Endodermal cell (in vitro differentiated cells): ENCODE measurements at regions not wholly inside any gene's neighbourhood (a gene's known extent, or its start where the extent isn't known, plus 50 kb on each side); places are given as distances from the start of the nearest gene placed in this dataset.

Source experiments
- DNase-seq: peaks from one replicate; pipeline ENCODE4 v3.0.0-alpha.2; 2017
- H3K27ac ChIP-seq: 2 replicates; pipeline ENCODE4 v1.5.1; 2013; ENCODE audit warnings: mild to moderate bottlenecking, low read depth, low read length, moderate library complexity
- H3K27me3 ChIP-seq: 2 replicates; pipeline ENCODE4 v1.6.1; 2013; ENCODE audit warnings: mild to moderate bottlenecking, low read length, moderate library complexity; ENCODE audit not compliant: insufficient read depth, control insufficient read depth, poor library complexity, severe bottlenecking
- H3K36me3 ChIP-seq: 2 replicates; pipeline ENCODE4 v1.7.0; 2013; ENCODE audit warnings: mild to moderate bottlenecking, low read length, moderate library complexity; ENCODE audit not compliant: control insufficient read depth, insufficient read depth
- H3K4me1 ChIP-seq: one replicate; pipeline ENCODE4 v1.7.0; 2013; ENCODE audit warnings: low read length; ENCODE audit not compliant: control insufficient read depth, insufficient read depth
- H3K4me3 ChIP-seq: 2 replicates; pipeline ENCODE4 v1.5.1; 2013; ENCODE audit warnings: mild to moderate bottlenecking, low read length, moderate library complexity
- H3K9ac ChIP-seq: 2 replicates; pipeline ENCODE4 v1.6.1; 2013; ENCODE audit warnings: mild to moderate bottlenecking, low read length, moderate library complexity; ENCODE audit not compliant: poor library complexity, severe bottlenecking; ENCODE audit errors: extremely low read depth
- H3K9me3 ChIP-seq: 2 replicates; pipeline ENCODE4 v1.6.1; 2013; ENCODE audit warnings: mild to moderate bottlenecking, low read length, moderate library complexity; ENCODE audit not compliant: control insufficient read depth
- H3K27ac Mint-ChIP-seq: 2 replicates; pipeline ENCODE4 v1.8.0; 2020; ENCODE audit warnings: mixed read lengths
- H3K27me3 Mint-ChIP-seq: 2 replicates; pipeline ENCODE4 v1.8.0; 2021; ENCODE audit warnings: mild to moderate bottlenecking, mixed read lengths; ENCODE audit not compliant: insufficient read depth
- H3K36me3 Mint-ChIP-seq: 2 replicates; pipeline ENCODE4 v1.8.0; 2020; ENCODE audit warnings: low read depth, mixed read lengths
- H3K4me1 Mint-ChIP-seq: 2 replicates; pipeline ENCODE4 v1.8.0; 2020; ENCODE audit warnings: mixed read lengths
- H3K4me3 Mint-ChIP-seq: 2 replicates; pipeline ENCODE4 v1.8.0; 2020; ENCODE audit warnings: mild to moderate bottlenecking, moderate library complexity, mixed read lengths
- H3K9me3 Mint-ChIP-seq: 2 replicates; pipeline ENCODE4 v1.8.0; 2020; ENCODE audit warnings: mild to moderate bottlenecking, mixed read lengths
- whole genome bisulfite sequencing, 2 experiments: methylation state at CpG; one replicate each; pipeline versions ENCODE4 v1.1.5 to v1.1.7; 2013; ENCODE audit warnings: missing lambda C conversion rate in 2 of 2, mixed read lengths in 1 of 2; ENCODE audit not compliant: insufficient coverage in 1 of 2, insufficient read length in 1 of 2; 5-methylcytosine and 5-hydroxymethylcytosine counted together
- TF ChIP-seq, protein P1 (sequence below): fragments of 200-600 bp; sonication (generic); conservative IDR thresholded peaks from 2 replicates; pipeline ENCODE4 v1.5.0; 2021; ENCODE audit warnings: antibody characterized with exemption, mild to moderate bottlenecking

DNA sequence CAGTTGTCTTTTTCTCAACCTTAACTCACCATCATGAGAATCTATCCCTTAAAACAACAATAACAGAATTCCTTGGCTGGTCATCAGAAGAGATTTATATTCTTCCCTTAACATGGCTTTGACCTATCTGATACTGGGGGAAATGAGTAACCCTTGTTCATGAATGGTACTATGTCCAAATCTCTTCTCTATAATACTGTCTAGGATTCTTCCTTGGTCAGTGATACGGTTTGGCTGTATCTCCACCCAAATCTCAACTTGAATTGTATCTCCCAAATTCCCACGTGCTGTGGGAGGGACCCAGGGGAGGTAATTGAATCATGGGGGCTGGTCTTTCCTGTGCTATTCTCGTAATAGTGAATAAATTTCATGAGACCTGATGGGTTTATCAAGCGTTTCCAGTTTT is 282.0 kb upstream of the SIX2 start:
- peaks cover 21% of the 10 kb centered on the region for H3K9me3 Mint-ChIP-seq
- no peak overlapping the region for H3K27ac ChIP-seq
- peaks cover 2% of the 10 kb centered on the region for H3K36me3 Mint-ChIP-seq
- no peak overlapping the region for H3K4me3 ChIP-seq
- TF ChIP-seq, protein P1, sequence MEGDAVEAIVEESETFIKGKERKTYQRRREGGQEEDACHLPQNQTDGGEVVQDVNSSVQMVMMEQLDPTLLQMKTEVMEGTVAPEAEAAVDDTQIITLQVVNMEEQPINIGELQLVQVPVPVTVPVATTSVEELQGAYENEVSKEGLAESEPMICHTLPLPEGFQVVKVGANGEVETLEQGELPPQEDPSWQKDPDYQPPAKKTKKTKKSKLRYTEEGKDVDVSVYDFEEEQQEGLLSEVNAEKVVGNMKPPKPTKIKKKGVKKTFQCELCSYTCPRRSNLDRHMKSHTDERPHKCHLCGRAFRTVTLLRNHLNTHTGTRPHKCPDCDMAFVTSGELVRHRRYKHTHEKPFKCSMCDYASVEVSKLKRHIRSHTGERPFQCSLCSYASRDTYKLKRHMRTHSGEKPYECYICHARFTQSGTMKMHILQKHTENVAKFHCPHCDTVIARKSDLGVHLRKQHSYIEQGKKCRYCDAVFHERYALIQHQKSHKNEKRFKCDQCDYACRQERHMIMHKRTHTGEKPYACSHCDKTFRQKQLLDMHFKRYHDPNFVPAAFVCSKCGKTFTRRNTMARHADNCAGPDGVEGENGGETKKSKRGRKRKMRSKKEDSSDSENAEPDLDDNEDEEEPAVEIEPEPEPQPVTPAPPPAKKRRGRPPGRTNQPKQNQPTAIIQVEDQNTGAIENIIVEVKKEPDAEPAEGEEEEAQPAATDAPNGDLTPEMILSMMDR: no peak
- peaks cover 15% of the 10 kb centered on the region for H3K27me3 Mint-ChIP-seq
- H3K36me3 ChIP-seq: no peaks in the 10 kb centered on the region
- H3K4me1 Mint-ChIP-seq: peaks cover 1% of the 10 kb centered on the region
- H3K9ac ChIP-seq: no peak overlapping the region
- DNase-seq: no peak
- no peaks in the 10 kb centered on the region for H3K4me1 ChIP-seq
- WGBS, 2 experiments: 92 to 96% methylated on average over 2 to 4 of the region's 4 CpGs
- H3K27me3 ChIP-seq: no peaks in the 10 kb centered on the region
- no peaks in the 10 kb centered on the region for H3K9me3 ChIP-seq
- H3K27ac Mint-ChIP-seq: no peak overlapping the region
- H3K4me3 Mint-ChIP-seq: no peak overlapping the region

DNA sequence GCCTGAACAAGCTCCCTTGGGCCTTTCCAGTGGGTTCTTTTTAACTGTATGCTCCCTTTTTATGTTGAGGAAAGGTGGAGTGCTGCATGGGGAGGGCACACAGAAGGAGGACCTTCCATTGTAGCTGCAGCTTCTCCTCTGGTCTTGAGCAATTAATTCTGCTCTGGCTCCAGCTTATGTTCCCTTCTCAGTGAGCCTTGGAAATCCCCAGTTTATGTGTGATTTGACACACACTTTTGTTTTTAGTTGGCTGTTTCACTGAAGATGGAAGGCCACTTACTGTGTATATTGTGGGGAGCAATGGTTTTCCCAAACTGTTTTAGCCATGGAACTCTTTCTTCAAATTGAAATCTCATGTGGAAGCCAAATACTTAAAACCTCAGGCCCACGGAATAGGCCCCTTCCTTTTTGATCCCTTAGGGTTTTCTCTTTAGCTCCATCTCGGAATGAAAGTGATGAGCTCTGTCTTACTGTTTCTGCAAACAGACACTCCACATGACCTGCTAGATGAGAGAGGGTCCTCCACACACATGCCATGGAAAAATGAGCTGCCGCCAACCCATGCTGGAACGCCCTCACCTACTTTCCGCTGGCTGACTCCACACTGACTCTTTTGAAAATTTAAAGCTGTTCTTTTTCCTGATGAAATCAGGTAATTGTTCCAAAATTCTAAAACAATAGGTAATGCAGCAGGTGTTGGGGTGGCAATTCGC is 280.9 kb upstream of the SIX2 start:
- Mint-ChIP-seq H3K27me3 (peaks cover 10% of the 10 kb centered on the region), H3K4me3 (no peak overlapping the region), H3K9me3 (peaks cover 21% of the 10 kb centered on the region), H3K27ac (no peak overlapping the region), H3K36me3 (peaks cover 2% of the 10 kb centered on the region), H3K4me1 (no peaks in the 10 kb centered on the region)
- WGBS, 2 experiments: 93 to 94% methylated on average over 5 to 6 of the region's 6 CpGs
- no peak for DNase-seq
- no peaks in the 10 kb centered on the region for H3K4me1 ChIP-seq
- H3K9ac ChIP-seq: no peak overlapping the region
- H3K36me3 ChIP-seq: no peaks in the 10 kb centered on the region
- H3K4me3 ChIP-seq: no peak overlapping the region
- no peak overlapping the region for H3K27ac ChIP-seq
- no peaks in the 10 kb centered on the region for H3K9me3 ChIP-seq
- TF ChIP-seq, protein P1: no peak
- H3K27me3 ChIP-seq: no peaks in the 10 kb centered on the region

DNA sequence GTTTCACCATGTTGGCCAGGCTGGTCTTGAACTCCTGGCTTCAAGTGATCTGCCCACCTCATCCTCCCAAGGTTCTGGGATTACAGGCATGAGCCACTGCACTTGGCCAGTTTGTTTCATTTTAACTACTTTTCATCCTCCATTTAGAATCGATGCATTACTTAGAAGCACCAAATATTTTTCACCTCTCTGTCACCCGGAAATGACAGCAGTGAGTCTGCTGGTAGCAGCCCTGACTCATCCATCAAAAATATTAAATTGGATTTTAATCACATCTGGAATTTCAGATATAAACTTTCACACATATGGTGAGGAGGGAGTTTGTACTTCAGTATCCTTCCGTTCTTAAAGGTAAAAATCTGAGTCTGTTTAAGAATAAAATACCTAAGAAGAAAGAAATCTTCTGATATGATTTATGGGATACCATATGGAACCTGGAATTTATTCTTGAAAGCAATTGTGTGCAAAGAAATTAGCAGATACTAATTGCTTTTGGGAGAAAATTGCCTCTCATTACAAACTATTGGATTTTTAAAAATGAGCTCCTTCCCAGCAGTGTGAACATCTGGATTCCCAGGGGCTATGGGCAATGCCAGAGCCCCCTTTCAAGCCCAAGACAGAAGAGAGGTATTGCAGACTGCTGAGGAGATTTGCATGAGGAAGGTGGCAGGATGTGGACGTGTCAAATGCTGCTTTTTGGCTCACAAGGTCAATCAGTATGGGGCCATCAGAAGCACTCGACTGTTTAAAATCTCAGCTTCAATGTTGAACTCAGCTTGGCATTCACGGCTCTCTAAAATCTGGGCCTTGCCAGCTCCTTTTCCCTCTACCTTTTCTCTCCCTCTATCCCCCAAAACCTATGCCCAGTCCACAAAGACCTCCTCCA is 279.5 kb upstream of the SIX2 start:
- no peak overlapping the region for H3K27ac ChIP-seq
- no peaks in the 10 kb centered on the region for H3K4me1 ChIP-seq
- no peak overlapping the region for H3K9ac ChIP-seq
- WGBS, 2 experiments: 82 to 84% methylated on average over 3 to 6 of the region's 6 CpGs
- H3K9me3 ChIP-seq: peaks cover 5% of the 10 kb centered on the region
- H3K4me3 ChIP-seq: no peak overlapping the region
- TF ChIP-seq, protein P1: no peak
- H3K9me3 Mint-ChIP-seq: peaks cover 22% of the 10 kb centered on the region
- peaks cover 6% of the 10 kb centered on the region for H3K27me3 Mint-ChIP-seq
- no peaks in the 10 kb centered on the region for H3K36me3 ChIP-seq
- no peaks in the 10 kb centered on the region for H3K27me3 ChIP-seq
- peaks cover 2% of the 10 kb centered on the region for H3K36me3 Mint-ChIP-seq
- H3K27ac Mint-ChIP-seq: no peak overlapping the region
- H3K4me3 Mint-ChIP-seq: no peak overlapping the region
- no peak for DNase-seq
- H3K4me1 Mint-ChIP-seq: no peaks in the 10 kb centered on the region
